Transverse colon (tissue), 4 donors: ENCODE measurements at regions not wholly inside any gene's neighbourhood (a gene's known extent, or its start where the extent isn't known, plus 50 kb on each side); places are given as distances from the start of the nearest gene placed in this dataset.

ENCODE experiments used
- POLR2A ChIP-seq: fragments of 450-650 bp; IDR thresholded peaks from one replicate; pipeline ENCODE4 v1.6.1; 2016; ENCODE audit warnings: antibody characterized with exemption, mild to moderate bottlenecking, moderate library complexity
- POLR2AphosphoS5 ChIP-seq, 3 donors: sonication (generic); formaldehyde crosslinking; IDR thresholded peaks; one replicate each; pipeline ENCODE4 v1.6.1; 2016; ENCODE audit warnings: antibody characterized with exemption in 3 of 3
- TF ChIP-seq, protein P1 (sequence below), 5 experiments: fragments of 200-600 bp in 3 of 5; fragments of 450-650 bp in 2 of 5; sonication (generic) in 3 of 5; IDR thresholded peaks; 1 replicate in 2 of 5; 2 replicates in 3 of 5; pipeline ENCODE4 v1.5.1; 2016 to 2017; ENCODE audit warnings: antibody characterized with exemption in 5 of 5, inconsistent platforms in 3 of 5, mild to moderate bottlenecking in 2 of 5, moderate library complexity in 1 of 5

DNA sequence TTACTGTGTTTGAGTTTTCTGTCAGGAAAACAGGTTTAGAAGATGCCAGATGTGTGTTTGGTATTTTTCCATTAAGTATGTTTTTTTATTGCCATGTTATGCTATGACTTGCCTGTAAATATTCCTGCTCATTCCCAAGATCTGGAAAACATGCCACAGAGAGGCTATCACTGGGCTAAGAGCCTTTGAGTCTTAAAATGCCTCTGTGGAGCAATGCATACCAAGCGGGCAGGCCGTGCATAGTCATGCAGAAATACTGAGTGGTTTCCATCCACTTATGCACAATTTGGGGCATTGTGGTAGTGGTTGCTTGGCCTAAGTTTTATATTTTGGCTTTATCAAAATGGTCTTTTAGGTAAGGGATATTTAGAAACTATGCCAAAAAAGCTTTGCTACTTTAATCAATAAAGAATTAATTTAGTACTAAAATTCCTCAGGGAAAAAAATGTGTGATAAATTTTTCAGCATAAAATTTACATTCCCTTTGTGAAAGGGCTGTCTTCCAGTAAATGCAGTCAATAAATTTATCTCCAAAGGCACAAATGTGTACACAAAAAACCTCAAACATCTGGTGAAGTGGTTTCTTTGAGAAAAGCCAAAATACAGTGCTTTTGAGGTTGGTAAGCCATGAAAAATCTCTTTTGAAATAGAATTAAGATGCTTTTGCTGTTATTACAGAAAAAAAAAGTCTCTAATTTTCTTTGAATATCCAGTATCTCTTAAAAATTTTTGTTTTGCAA lies 341.3 kb upstream of the FBXO33 start:
- TF ChIP-seq, protein P1, sequence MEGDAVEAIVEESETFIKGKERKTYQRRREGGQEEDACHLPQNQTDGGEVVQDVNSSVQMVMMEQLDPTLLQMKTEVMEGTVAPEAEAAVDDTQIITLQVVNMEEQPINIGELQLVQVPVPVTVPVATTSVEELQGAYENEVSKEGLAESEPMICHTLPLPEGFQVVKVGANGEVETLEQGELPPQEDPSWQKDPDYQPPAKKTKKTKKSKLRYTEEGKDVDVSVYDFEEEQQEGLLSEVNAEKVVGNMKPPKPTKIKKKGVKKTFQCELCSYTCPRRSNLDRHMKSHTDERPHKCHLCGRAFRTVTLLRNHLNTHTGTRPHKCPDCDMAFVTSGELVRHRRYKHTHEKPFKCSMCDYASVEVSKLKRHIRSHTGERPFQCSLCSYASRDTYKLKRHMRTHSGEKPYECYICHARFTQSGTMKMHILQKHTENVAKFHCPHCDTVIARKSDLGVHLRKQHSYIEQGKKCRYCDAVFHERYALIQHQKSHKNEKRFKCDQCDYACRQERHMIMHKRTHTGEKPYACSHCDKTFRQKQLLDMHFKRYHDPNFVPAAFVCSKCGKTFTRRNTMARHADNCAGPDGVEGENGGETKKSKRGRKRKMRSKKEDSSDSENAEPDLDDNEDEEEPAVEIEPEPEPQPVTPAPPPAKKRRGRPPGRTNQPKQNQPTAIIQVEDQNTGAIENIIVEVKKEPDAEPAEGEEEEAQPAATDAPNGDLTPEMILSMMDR (IDR thresholded peaks at IDR 0.05): no peak
- no peak for TF ChIP-seq POLR2AphosphoS5 (IDR thresholded peaks at IDR 0.05)
- TF ChIP-seq POLR2A: no peak
